Activated CD4-positive, alpha-beta T cell treated with anti-CD3 and anti-CD28 coated beads for 1 hour (primary cell): ENCODE measurements at regions not wholly inside any gene's neighbourhood (a gene's known extent, or its start where the extent isn't known, plus 50 kb on each side); places are given as distances from the start of the nearest gene placed in this dataset.
"Not testable (repeated sequence)": the region's sequence is repeated elsewhere in the genome, so short reads cannot be mapped to it uniquely, and the experiment has no call there.

Experiments
- DNase-seq: peaks from one replicate; pipeline ENCODE4 v3.0.0-alpha.2; 2020

GRCh38 chr11:87866951-87867350 lies 308.3 kb downstream of the RAB38 start:
- DNase-seq = no peak

GRCh38 chr11:87861030-87861429 lies 314.2 kb downstream of the RAB38 start:
- no peak for DNase-seq

- no peak for DNase-seq
Observed at GRCh38 chr11:87859636-87860035, 315.6 kb downstream of the RAB38 start.

- no peak for DNase-seq
Observed at GRCh38 chr11:87851827-87852226, 323.4 kb downstream of the RAB38 start.

GRCh38 chr11:87851234-87851633 lies 324.0 kb downstream of the RAB38 start:
- DNase-seq = no peak

- no peak for DNase-seq
Observed at GRCh38 chr11:87849216-87849615, 326.0 kb downstream of the RAB38 start.

GRCh38 chr11:87840786-87841185 lies 334.5 kb downstream of the RAB38 start:
- DNase-seq = no peak

- no peak for DNase-seq
Observed at GRCh38 chr11:87832211-87832610, 343.0 kb downstream of the RAB38 start.

GRCh38 chr11:87820011-87820410 lies 355.2 kb downstream of the RAB38 start:
- no peak for DNase-seq

GRCh38 chr11:87819151-87819550 lies 356.1 kb downstream of the RAB38 start:
- DNase-seq = no peak

GRCh38 chr11:87812571-87813365 lies 362.5 kb downstream of the RAB38 start:
- DNase-seq = no peak

GRCh38 chr11:87810486-87810885 lies 364.8 kb downstream of the RAB38 start:
- no peak for DNase-seq

GRCh38 chr11:87809256-87809655 lies 366.0 kb downstream of the RAB38 start:
- no peak for DNase-seq

- no peak for DNase-seq
Observed at GRCh38 chr11:87804176-87804575, 371.1 kb downstream of the RAB38 start.

- no peak for DNase-seq
Observed at GRCh38 chr11:87803748-87804147, 371.5 kb downstream of the RAB38 start.

- not testable (repeated sequence) for DNase-seq
Observed at GRCh38 chr11:87784862-87785261, 390.4 kb downstream of the RAB38 start.

GRCh38 chr11:87780068-87780413 lies 395.2 kb downstream of the RAB38 start:
- no peak for DNase-seq

GRCh38 chr11:87779276-87780067 lies 395.8 kb downstream of the RAB38 start:
- DNase-seq = no peak

- DNase-seq = no peak
Observed at GRCh38 chr11:87778357-87778756, 396.9 kb downstream of the RAB38 start.

- DNase-seq = no peak
Observed at GRCh38 chr11:87775036-87775435, 400.2 kb downstream of the RAB38 start.

GRCh38 chr11:87769661-87770060 lies 405.6 kb downstream of the RAB38 start:
- no peak for DNase-seq

GRCh38 chr11:87767615-87768014 lies 407.6 kb downstream of the RAB38 start:
- DNase-seq = no peak

- DNase-seq = not testable (repeated sequence)
Observed at GRCh38 chr11:87764075-87764474, 411.2 kb downstream of the RAB38 start.

- no peak for DNase-seq
Observed at GRCh38 chr11:87754685-87755084, 420.6 kb downstream of the RAB38 start.
